SK-N-SH (cell line): ENCODE measurements at regions not wholly inside any gene's neighbourhood (a gene's known extent, or its start where the extent isn't known, plus 50 kb on each side); places are given as distances from the start of the nearest gene placed in this dataset.

Experiments
- CTCF ChIA-PET: fragments of 300-600, 350-600 bp; formaldehyde crosslinking; extraction: SDS; loops from one replicate; lab custom pipeline; 2021; lab: Yijun Ruan, JAX
- POLR2A ChIA-PET: fragments of 350-600 bp; sonication (Branson Sonifier 250); formaldehyde crosslinking; extraction: SDS; loops from one replicate; lab custom pipeline; 2020; ENCODE audit warnings: antibody characterized with exemption, inconsistent platforms; lab: Yijun Ruan, JAX
- DNase-seq: peaks from one replicate; pipeline ENCODE4 v3.0.0; 2012
- H2AFZ ChIP-seq: fragments of 200-600 bp; sonication (generic); 2 replicates; pipeline ENCODE4 v1.8.1; 2016; ENCODE audit warnings: antibody characterized with exemption, mild to moderate bottlenecking, low read depth
- H3F3A ChIP-seq: fragments of 200-600 bp; sonication (generic); replicated peaks from 2 replicates; pipeline ENCODE3; 2016; ENCODE audit warnings: antibody characterized with exemption, mild to moderate bottlenecking; ENCODE audit not compliant: insufficient read depth
- H3K27ac ChIP-seq, 2 experiments: fragments of 200-500 bp in 1 of 2; fragments of 200-600 bp in 1 of 2; sonication (Bioruptor generic) in 1 of 2; sonication (generic), shearing (Covaris generic) in 1 of 2; 2 replicates each; pipeline versions ENCODE4 v1.5.1 to v1.6.1; 2014 to 2016; ENCODE audit warnings: low read depth in 2 of 2, inconsistent platforms in 1 of 2, low read length in 1 of 2, mild to moderate bottlenecking in 1 of 2, mixed read lengths in 1 of 2
- H3K27me3 ChIP-seq: fragments of 200-600 bp; sonication (generic), shearing (Covaris generic); 2 replicates; pipeline ENCODE4 v1.6.1; 2016; ENCODE audit warnings: mixed run types; ENCODE audit not compliant: insufficient read depth
- H3K36me3 ChIP-seq, 2 experiments: fragments of 200-500 bp in 1 of 2; fragments of 200-600 bp in 1 of 2; sonication (Bioruptor generic) in 1 of 2; sonication (generic) in 1 of 2; replicated peaks in 1 of 2; 2 replicates each; pipeline versions ENCODE3 to v1.5.1; 2014 to 2016; ENCODE audit warnings: low read length in 1 of 2, mild to moderate bottlenecking in 1 of 2; ENCODE audit not compliant: insufficient read depth in 2 of 2, control insufficient read depth in 1 of 2
- H3K4me1 ChIP-seq, 2 experiments: fragments of 200-500 bp in 1 of 2; fragments of 200-600 bp in 1 of 2; sonication (Bioruptor generic) in 1 of 2; sonication (generic), shearing (Covaris generic) in 1 of 2; 2 replicates each; pipeline versions ENCODE4 v1.5.1 to v1.6.1; 2014 to 2016; ENCODE audit warnings: low read depth in 1 of 2, low read length in 1 of 2, mixed run types in 1 of 2; ENCODE audit not compliant: insufficient read depth in 2 of 2, control insufficient read depth in 1 of 2
- H3K4me2 ChIP-seq: fragments of 200-600 bp; sonication (generic), shearing (Covaris generic); 2 replicates; pipeline ENCODE4 v1.6.1; 2017; ENCODE audit warnings: mixed run types
- H3K4me3 ChIP-seq, 2 experiments: fragments of 200-500 bp in 1 of 2; fragments of 200-600 bp in 1 of 2; sonication (Bioruptor generic) in 1 of 2; sonication (generic), shearing (Covaris generic) in 1 of 2; 2 replicates each; pipeline versions ENCODE4 v1.5.1 to v1.8.1; 2014 to 2016; ENCODE audit warnings: low read depth in 2 of 2, inconsistent platforms in 1 of 2, low read length in 1 of 2, mild to moderate bottlenecking in 1 of 2, mixed read lengths in 1 of 2, moderate library complexity in 1 of 2
- H3K79me2 ChIP-seq: fragments of 200-600 bp; sonication (generic); 2 replicates; pipeline ENCODE4 v1.8.1; 2017; ENCODE audit warnings: mild to moderate bottlenecking; ENCODE audit not compliant: insufficient read depth
- H3K9ac ChIP-seq: fragments of 200-600 bp; sonication (generic); 2 replicates; pipeline ENCODE4 v1.6.1; 2017; ENCODE audit warnings: mixed run types
- H3K9me2 ChIP-seq: fragments of 200-600 bp; sonication (generic); 2 replicates; pipeline ENCODE4 v1.6.1; 2017; ENCODE audit warnings: mixed run types
- H3K9me3 ChIP-seq: fragments of 200-600 bp; sonication (generic); 2 replicates; pipeline ENCODE4 v1.6.1; 2017; ENCODE audit warnings: mixed run types, mild to moderate bottlenecking, moderate library complexity
- H4K20me1 ChIP-seq: fragments of 200-600 bp; sonication (generic); 2 replicates; pipeline ENCODE4 v1.6.1; 2017; ENCODE audit warnings: mild to moderate bottlenecking, mixed run types; ENCODE audit not compliant: insufficient read depth
- EZH2phosphoT487 ChIP-seq: fragments of 200-600 bp; sonication (generic); IDR thresholded peaks from 2 replicates; pipeline ENCODE4 v1.6.1; 2017; ENCODE audit warnings: low read depth, mixed run types, mild to moderate bottlenecking, antibody characterized with exemption, moderate library complexity, borderline replicate concordance
- GABPA ChIP-seq: IDR thresholded peaks from 2 replicates; pipeline ENCODE4 v1.4.0; 2012; ENCODE audit warnings: low read depth, mild to moderate bottlenecking
- MEF2A ChIP-seq: IDR thresholded peaks from 2 replicates; pipeline ENCODE4 v1.4.0; 2012; ENCODE audit warnings: low read depth, borderline replicate concordance
- MXI1 ChIP-seq: IDR thresholded peaks from 2 replicates; pipeline ENCODE4 v1.6.1; 2012; ENCODE audit warnings: mild to moderate bottlenecking, low read depth, low read length, improper control_type of control experiment
- POLR2AphosphoS5 ChIP-seq: IDR thresholded peaks from 2 replicates; pipeline ENCODE4 v1.6.1; 2012; ENCODE audit warnings: low read depth, low read length
- RCOR1 ChIP-seq: fragments of 150-350 bp; IDR thresholded peaks from 2 replicates; pipeline ENCODE4 v1.6.1; 2017; ENCODE audit warnings: antibody characterized with exemption, low read length
- RFX5 ChIP-seq: IDR thresholded peaks from 2 replicates; pipeline ENCODE4 v1.6.1; 2012; ENCODE audit warnings: mild to moderate bottlenecking, improper control_type of control experiment, low read length
- SIN3A ChIP-seq: IDR thresholded peaks from 2 replicates; pipeline ENCODE4 v1.6.1; 2012; ENCODE audit warnings: low read depth, mild to moderate bottlenecking, low read length, moderate library complexity, borderline replicate concordance
- SMC3 ChIP-seq: IDR thresholded peaks from 2 replicates; pipeline ENCODE4 v1.6.1; 2012; ENCODE audit warnings: low read depth, low read length, improper control_type of control experiment
- TAF1 ChIP-seq: IDR thresholded peaks from 2 replicates; pipeline ENCODE4 v1.6.1; 2012; ENCODE audit warnings: low read depth, mild to moderate bottlenecking, low read length, moderate library complexity, borderline replicate concordance
- TCF12 ChIP-seq: IDR thresholded peaks from 2 replicates; pipeline ENCODE4 v1.4.0; 2012
- YY1 ChIP-seq: IDR thresholded peaks from 2 replicates; pipeline ENCODE4 v1.4.0; 2012; ENCODE audit warnings: low read depth, mild to moderate bottlenecking
- WGBS: methylation state at CpG from one replicate; pipeline ENCODE4 v1.1.6; 2017; ENCODE audit warnings: low lambda C conversion rate; 5-methylcytosine and 5-hydroxymethylcytosine counted together
- TF ChIP-seq, protein P1 (sequence below): fragments of 150-350 bp; IDR thresholded peaks from 2 replicates; pipeline ENCODE4 v1.6.1; 2016; ENCODE audit warnings: mild to moderate bottlenecking, low read depth, low read length
- TF ChIP-seq, protein P2 (sequence below): IDR thresholded peaks from 2 replicates; pipeline ENCODE4; 2012
- TF ChIP-seq, protein P3 (sequence below): IDR thresholded peaks from 2 replicates; pipeline ENCODE4 v1.4.0; 2012; ENCODE audit warnings: low read depth, borderline replicate concordance
- TF ChIP-seq, protein P4 (sequence below): IDR thresholded peaks from 2 replicates; pipeline ENCODE4 v1.4.0; 2012; ENCODE audit warnings: low read depth
- TF ChIP-seq, protein P5 (sequence below): IDR thresholded peaks from 2 replicates; pipeline ENCODE4 v1.4.0; 2012; ENCODE audit warnings: low read depth, borderline replicate concordance

DNA sequence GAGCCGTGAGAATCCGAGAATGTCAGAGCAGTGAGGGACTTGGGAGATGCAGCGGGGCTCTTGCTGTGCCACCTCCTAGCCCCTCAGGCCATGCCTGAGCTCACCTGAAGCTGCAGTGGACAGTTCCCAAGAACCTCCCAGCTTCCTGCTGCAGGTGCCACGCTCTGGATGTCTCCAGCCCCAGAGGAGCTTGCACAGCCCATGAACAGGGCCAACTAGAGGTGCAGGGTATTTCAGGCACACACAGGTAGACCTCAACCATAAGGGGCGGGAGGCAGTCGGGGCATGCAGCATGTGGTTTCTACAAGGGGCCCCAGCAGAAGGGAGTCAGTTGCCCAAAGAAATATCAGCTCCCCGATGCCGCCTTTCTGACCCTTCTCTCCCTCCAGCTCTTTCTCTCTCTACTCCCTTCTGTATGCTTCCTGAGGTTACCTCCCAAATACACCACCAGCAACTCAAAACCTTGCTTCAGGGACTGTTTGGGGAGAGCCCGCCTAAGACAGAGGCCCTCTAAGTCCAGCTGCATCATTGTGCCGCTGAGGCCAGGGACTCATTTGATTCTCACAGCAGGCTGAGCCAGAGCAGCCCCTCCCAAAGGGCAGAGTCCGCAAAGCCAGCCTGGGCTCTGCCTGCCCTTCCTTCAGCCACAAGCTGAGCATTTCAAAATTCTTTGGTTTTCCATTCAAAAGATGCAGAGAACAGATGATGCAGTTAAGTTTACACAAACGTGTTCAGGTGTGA lies 209.8 kb downstream of the MATN1 start:
- H4K20me1 ChIP-seq, result no peaks in the 10 kb centered on the region
- H3K4me2 ChIP-seq, result no peak overlapping the region
- H3K36me3 ChIP-seq, result no peaks in the 10 kb centered on the region
- no peak overlapping the region for H3K9ac ChIP-seq
- no peaks in the 10 kb centered on the region for H3K27me3 ChIP-seq
- POLR2A ChIA-PET, result no interaction called here
- H3K27ac ChIP-seq, result no peak overlapping the region
- no peaks in the 10 kb centered on the region; a peak in 1 of 4 replicates for H3K4me1 ChIP-seq
- 33% methylated on average over 11 of the region's 12 CpGs for WGBS
- TF ChIP-seq POLR2AphosphoS5, result no peak
- TF ChIP-seq, protein P1, sequence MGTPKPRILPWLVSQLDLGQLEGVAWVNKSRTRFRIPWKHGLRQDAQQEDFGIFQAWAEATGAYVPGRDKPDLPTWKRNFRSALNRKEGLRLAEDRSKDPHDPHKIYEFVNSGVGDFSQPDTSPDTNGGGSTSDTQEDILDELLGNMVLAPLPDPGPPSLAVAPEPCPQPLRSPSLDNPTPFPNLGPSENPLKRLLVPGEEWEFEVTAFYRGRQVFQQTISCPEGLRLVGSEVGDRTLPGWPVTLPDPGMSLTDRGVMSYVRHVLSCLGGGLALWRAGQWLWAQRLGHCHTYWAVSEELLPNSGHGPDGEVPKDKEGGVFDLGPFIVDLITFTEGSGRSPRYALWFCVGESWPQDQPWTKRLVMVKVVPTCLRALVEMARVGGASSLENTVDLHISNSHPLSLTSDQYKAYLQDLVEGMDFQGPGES, result no peak
- TF ChIP-seq RFX5, result no peak
- no peak for TF ChIP-seq YY1
- no peak for TF ChIP-seq MXI1
- TF ChIP-seq, protein P2, sequence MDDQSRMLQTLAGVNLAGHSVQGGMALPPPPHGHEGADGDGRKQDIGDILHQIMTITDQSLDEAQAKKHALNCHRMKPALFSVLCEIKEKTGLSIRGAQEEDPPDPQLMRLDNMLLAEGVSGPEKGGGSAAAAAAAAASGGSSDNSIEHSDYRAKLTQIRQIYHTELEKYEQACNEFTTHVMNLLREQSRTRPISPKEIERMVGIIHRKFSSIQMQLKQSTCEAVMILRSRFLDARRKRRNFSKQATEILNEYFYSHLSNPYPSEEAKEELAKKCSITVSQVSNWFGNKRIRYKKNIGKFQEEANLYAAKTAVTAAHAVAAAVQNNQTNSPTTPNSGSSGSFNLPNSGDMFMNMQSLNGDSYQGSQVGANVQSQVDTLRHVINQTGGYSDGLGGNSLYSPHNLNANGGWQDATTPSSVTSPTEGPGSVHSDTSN, result no peak
- no peak for TF ChIP-seq SMC3
- no peak for TF ChIP-seq RCOR1
- no peak for TF ChIP-seq TAF1
- TF ChIP-seq, protein P3, sequence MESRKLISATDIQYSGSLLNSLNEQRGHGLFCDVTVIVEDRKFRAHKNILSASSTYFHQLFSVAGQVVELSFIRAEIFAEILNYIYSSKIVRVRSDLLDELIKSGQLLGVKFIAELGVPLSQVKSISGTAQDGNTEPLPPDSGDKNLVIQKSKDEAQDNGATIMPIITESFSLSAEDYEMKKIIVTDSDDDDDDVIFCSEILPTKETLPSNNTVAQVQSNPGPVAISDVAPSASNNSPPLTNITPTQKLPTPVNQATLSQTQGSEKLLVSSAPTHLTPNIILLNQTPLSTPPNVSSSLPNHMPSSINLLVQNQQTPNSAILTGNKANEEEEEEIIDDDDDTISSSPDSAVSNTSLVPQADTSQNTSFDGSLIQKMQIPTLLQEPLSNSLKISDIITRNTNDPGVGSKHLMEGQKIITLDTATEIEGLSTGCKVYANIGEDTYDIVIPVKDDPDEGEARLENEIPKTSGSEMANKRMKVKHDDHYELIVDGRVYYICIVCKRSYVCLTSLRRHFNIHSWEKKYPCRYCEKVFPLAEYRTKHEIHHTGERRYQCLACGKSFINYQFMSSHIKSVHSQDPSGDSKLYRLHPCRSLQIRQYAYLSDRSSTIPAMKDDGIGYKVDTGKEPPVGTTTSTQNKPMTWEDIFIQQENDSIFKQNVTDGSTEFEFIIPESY, result no peak
- no peak for TF ChIP-seq MEF2A
- TF ChIP-seq GABPA, result no peak
- TF ChIP-seq, protein P4, sequence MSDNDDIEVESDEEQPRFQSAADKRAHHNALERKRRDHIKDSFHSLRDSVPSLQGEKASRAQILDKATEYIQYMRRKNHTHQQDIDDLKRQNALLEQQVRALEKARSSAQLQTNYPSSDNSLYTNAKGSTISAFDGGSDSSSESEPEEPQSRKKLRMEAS, result no peak
- TF ChIP-seq, protein P5, sequence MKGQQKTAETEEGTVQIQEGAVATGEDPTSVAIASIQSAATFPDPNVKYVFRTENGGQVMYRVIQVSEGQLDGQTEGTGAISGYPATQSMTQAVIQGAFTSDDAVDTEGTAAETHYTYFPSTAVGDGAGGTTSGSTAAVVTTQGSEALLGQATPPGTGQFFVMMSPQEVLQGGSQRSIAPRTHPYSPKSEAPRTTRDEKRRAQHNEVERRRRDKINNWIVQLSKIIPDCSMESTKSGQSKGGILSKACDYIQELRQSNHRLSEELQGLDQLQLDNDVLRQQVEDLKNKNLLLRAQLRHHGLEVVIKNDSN, result no peak
- TF ChIP-seq SIN3A, result no peak
- no peak for TF ChIP-seq TCF12
- no peak for TF ChIP-seq EZH2phosphoT487
- H2AFZ ChIP-seq, result no peak overlapping the region
- CTCF ChIA-PET, result interaction anchor here (1.2 kb wide), 1 partner anchor 133 kb away, joined by 5 read pairs; no protein-coding TSS in a partner anchor
- no peaks in the 10 kb centered on the region for H3K9me3 ChIP-seq
- no peak overlapping the region for H3K4me3 ChIP-seq
- no peaks in the 10 kb centered on the region for H3K9me2 ChIP-seq
- no peak for DNase-seq
- no peaks in the 10 kb centered on the region for H3K79me2 ChIP-seq
- H3F3A ChIP-seq, result no peaks in the 10 kb centered on the region
